Gastroesophageal sphincter (tissue), 3 donors: ENCODE measurements at regions not wholly inside any gene's neighbourhood (a gene's known extent, or its start where the extent isn't known, plus 50 kb on each side); places are given as distances from the start of the nearest gene placed in this dataset.

Experiments
- EP300 ChIP-seq: sonication (generic); formaldehyde crosslinking; IDR thresholded peaks from one replicate; pipeline ENCODE4 v1.6.1; 2017; ENCODE audit warnings: antibody characterized with exemption, mild to moderate bottlenecking
- POLR2A ChIP-seq, 2 donors: fragments of 450-650 bp; IDR thresholded peaks; one replicate each; pipeline ENCODE4 v1.6.1; 2017; ENCODE audit warnings: antibody characterized with exemption in 2 of 2, mild to moderate bottlenecking in 2 of 2, moderate library complexity in 1 of 2
- TF ChIP-seq, protein P1 (sequence below), 4 experiments: fragments of 200-600 bp in 2 of 4; fragments of 450-650 bp in 2 of 4; sonication (generic) in 1 of 4; IDR thresholded peaks; one replicate each; pipeline ENCODE4 v1.5.1; 2017 to 2019; ENCODE audit warnings: antibody characterized with exemption in 4 of 4, mild to moderate bottlenecking in 2 of 4, moderate library complexity in 2 of 4

GRCh38 chr7:119562839-119563238 is 710.1 kb upstream of the KCND2 start:
- TF ChIP-seq, protein P1, sequence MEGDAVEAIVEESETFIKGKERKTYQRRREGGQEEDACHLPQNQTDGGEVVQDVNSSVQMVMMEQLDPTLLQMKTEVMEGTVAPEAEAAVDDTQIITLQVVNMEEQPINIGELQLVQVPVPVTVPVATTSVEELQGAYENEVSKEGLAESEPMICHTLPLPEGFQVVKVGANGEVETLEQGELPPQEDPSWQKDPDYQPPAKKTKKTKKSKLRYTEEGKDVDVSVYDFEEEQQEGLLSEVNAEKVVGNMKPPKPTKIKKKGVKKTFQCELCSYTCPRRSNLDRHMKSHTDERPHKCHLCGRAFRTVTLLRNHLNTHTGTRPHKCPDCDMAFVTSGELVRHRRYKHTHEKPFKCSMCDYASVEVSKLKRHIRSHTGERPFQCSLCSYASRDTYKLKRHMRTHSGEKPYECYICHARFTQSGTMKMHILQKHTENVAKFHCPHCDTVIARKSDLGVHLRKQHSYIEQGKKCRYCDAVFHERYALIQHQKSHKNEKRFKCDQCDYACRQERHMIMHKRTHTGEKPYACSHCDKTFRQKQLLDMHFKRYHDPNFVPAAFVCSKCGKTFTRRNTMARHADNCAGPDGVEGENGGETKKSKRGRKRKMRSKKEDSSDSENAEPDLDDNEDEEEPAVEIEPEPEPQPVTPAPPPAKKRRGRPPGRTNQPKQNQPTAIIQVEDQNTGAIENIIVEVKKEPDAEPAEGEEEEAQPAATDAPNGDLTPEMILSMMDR (IDR thresholded peaks at IDR 0.05): no peak
- TF ChIP-seq POLR2A (IDR thresholded peaks at IDR 0.05) (no peak), EP300 (no peak)
